ENCODE measurements at regions not wholly inside any gene's neighbourhood (a gene's known extent, or its start where the extent isn't known, plus 50 kb on each side); places are given as distances from the start of the nearest gene placed in this dataset.
"Not testable (repeated sequence)": the region's sequence is repeated elsewhere in the genome, so short reads cannot be mapped to it uniquely, and the experiment has no call there.

- no peak for DNase-seq
Measured at GRCh38 chr1:244325056-244325758, 126.5 kb downstream of the ADSS2 start.

DNA sequence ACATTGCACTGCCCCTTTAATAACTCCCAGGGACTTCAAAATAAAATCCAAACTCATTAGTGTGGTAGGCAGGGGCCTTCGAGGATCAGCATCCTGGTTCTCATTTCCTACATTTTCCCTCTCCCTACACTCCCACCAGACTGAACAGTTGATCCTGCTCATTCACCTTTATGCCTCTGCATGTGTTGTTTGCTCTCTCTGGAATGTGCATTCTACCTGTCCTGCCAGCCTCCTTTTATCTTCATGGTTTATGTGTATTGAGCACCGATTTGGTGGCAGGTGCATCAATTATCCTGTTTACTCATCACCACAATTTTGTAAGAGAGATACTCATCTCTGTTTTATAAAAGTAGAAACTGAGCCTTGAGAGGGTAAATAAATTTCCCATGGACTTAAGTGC, 125.0 kb downstream of the ADSS2 start:
- no peak for DNase-seq

GRCh38 chr1:244327533-244327932, 124.2 kb downstream of the ADSS2 start:
- DNase-seq: no peak

DNA sequence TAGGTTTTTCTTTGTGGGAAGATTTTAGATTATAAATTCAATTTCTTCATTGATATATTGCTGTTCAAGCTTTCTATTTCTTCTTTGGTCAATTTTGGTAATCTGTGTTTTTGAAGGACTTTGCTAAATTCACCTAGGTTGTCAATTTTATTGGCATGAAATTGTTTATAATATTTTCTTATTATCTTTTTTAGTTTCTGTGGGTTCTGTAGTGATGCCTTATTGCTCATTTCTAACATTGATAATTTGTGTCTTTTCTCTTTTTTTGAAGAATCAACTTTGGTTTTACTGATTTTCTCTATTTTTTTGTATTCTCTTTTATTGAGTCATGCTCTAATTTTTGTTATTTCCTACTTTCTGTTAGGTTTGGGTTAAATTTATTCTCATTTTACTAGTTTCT, 123.2 kb downstream of the ADSS2 start:
- no peak for DNase-seq

DNA sequence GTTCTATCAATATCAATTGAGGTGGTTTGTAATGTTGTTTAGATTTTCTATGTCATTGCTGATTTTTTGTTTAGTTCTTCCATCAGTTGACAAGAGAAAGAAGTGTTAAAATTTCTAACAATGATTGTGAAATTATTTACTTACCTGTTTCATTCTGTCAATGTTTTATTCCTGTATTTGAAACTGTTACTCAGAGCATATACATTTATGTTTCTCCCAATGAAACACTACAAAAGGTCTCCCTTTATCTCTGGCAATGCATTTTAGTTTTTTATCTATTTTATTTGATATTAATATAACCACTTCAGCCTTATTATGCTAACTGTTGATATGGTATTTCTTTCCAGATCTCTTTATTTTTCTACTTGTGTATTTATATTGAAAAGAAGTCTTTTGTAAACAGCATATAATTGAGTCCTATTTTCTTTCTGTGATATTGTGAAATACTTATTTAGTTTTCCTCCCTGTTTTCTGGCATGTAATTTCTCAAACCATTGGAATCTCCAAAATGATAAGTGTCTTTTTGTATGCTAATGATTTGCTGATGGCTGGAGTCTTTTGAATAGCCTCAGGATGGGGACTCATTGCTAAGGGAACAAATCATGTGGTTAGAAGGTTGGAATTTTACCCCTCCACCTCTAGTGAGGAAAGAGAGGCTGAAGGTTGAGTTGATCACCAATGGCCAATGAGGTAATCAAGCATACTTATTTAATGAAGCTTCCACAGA, 122.0 kb downstream of the ADSS2 start:
- no peak for DNase-seq

DNA sequence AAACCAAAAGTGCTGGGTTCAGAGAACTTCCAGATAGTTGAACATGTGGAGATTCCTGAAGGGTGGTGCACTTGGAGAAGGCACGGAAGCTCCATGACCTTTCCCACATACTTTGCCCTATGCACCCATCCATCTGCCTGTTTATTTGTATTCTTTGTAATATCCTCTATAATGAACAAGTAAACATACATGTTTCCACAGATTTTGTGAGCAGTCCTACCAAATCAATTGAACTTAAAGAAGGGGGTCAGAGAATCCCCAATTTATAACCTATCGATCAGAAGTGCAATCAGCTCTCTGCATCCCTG, 121.4 kb downstream of the ADSS2 start:
- DNase-seq: no peak

DNA sequence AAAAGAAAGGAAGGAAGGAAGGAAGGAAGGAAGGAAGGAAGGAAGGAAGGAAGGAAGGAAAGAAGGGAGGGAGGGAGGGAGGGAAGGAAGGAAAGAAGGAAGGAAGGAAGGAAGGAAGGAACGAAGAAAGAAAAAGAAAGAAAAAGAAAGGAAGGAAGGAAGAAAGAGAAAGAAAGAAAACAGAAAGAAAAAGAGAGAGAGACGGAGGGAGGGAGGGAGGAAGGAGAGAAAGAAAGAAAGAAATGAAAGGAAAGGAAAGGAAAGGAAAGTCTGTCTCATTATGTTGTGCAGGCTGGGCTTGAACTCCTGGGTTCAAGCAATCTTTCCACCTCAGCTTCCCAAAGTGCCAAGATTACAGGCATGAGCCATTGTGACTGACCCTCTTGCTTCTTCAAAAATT, 118.9 kb downstream of the ADSS2 start:
- DNase-seq: not testable (repeated sequence)

GRCh38 chr1:244334315-244334714, 117.4 kb downstream of the ADSS2 start:
- DNase-seq: not testable (repeated sequence)

- not testable (repeated sequence) for DNase-seq
Measured at GRCh38 chr1:244334842-244335241, 116.9 kb downstream of the ADSS2 start.

DNA sequence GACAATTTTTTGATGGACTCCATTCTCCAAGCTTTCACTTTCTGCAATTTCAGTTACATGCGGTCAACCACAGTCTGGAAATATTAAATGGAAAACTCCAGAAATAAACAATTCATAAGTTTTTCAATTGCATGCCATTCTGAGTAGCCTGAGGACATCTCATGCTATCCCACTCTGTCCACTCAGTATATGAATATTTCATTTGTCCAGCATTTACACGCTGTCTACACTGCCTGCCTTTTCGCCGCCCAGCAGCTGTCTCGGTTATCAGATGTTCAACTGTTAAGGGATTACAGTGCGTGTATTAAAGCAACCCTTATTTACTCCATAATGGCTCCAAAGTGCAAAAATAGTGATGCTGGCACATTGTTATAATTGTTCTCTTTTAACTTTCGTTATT, 116.3 kb downstream of the ADSS2 start:
- no peak for DNase-seq

GRCh38 chr1:244336232-244336899, 115.3 kb downstream of the ADSS2 start:
- no peak for DNase-seq

DNA sequence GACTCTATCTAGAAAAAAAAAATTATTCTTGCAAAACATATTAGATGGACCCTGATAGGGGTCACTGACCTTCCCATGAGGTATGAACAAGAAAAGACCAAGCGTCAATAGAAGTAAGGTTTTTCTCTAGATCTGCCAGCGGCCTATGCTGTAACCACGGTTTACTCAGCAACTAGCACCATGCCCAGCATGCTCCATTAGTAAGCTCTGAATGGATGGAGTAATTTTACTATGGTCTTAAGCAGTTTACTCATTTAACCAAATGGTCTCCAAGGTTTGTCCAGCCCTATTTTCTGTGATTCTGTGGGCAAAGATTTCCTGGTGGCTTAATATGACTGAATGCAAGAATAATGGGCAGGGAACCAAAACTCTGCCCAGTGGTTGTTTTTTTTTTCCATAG, 113.9 kb downstream of the ADSS2 start:
- DNase-seq: no peak

- DNase-seq: no peak
Measured at GRCh38 chr1:244339073-244339692, 112.5 kb downstream of the ADSS2 start.

DNA sequence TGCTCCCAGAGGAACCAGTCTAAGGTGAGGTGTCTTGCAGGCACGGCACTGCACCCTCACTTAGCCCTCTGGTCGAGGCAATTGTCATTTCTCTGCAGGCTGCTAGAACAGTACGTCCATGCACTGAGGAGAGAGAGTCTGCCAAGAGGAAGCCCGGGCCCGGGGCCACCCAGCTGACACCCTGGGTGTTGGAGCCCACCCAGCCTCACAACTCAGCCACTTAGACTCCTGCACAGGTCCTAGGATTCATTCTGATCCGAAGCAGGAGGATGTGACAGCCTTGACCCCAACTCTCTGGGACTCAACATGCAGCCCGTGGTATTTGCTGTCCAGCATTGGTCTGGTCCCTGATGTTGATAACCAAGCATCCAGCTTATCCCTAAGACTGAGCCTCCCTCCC, 111.9 kb downstream of the ADSS2 start:
- no peak for DNase-seq

- DNase-seq: no peak
Measured at GRCh38 chr1:244340396-244340795, 111.3 kb downstream of the ADSS2 start.

GRCh38 chr1:244341455-244342450, 110.0 kb downstream of the ADSS2 start:
- no peak for DNase-seq

- no peak for DNase-seq
Measured at GRCh38 chr1:244344001-244344400, 107.7 kb downstream of the ADSS2 start.

DNA sequence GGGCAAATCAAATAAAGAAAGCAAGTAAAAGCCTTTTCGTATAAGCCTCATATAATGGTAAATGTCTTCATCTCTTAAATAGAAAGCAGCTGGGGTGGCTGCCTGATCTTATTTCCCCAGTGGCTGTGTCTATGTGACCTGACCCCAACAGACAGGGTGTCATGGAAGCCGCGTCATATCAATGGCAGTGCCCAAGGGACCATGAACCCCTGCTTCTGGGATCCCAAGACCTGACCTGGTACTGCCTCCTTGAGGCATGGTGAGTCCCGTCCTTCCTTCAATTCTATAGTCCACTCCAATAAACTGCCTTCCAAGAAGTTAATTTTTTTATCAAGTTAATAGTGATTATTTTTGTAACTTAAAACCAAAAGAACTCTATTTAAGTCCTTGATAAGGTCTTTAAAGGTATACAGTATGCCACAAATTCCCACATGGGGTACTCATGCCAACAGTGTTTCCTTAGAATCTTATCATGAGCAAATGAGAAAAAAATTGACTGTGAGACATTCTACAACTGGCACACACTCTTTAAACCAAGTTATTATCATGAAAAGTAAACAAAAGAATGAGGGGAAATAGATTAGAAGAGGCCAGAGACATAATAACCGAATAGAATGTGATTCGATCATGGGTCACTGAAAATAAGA, 104.6 kb downstream of the ADSS2 start:
- no peak for DNase-seq

DNA sequence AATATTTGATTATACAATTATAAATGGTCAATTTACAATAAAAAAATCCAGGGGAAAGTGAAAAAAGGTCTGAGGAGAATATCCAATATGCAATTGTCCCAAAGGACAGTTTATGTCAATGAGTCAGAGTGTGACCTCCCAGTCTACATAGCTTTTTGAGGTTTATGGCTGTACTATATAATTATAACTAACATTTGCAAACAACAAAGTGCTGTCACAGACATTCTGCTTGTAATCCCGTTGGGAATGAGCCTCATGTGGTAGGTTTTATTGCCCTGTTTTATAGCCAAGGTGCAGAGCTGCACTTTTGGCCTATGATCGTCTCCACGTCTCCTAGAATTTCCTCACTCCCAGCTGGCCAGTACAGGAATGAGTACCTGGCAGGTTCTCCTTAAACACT, 103.8 kb downstream of the ADSS2 start:
- DNase-seq: no peak

DNA sequence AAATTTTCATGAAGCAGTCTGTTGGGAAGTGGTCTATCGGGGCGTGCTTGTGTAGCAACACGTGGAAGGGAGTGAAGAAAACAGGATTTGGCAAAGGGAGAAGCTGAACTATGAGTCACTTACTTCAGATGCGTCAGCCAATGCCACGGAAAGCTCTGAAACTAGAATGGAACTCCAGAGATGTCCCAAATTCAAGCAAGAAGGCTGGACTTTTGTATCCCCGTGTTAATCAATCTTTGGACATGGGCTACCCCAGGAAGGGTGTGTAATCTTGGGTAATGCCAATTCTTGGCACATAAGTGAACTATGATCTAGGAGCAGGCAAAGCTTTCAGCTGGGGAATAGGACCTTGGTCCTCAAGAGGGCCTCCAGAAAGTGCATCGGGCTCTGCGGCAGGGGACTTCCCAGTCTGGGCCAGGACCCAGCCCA, 102.6 kb downstream of the ADSS2 start:
- DNase-seq: no peak

DNA sequence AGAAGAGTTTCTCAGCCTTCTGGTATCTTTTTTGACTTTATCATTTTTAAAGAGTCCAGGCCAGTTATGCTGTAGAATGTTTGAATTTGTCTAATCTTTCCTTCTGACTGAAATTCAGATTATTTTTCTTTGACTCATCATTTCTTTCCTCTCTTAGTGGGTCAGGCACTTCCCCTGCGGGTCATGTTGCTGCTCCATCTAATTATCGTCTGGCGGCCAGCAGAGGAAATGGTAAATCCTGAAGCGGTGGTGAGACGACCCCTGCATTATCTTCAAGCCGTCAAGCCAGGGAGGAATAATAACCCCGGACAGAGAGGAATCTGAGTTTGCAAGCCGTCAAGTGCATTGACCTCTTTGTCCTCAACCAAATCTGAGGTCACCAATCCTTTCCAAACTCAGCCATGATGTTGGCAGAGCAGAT, 102.1 kb downstream of the ADSS2 start:
- DNase-seq: no peak

- no peak for DNase-seq
Measured at GRCh38 chr1:244350027-244350426, 101.7 kb downstream of the ADSS2 start.
